ENCODE measurements at regions not wholly inside any gene's neighbourhood (a gene's known extent, or its start where the extent isn't known, plus 50 kb on each side); places are given as distances from the start of the nearest gene placed in this dataset.

GRCh38 chrX:16488959-16489358 lies 161.0 kb upstream of the S100G start:
- DNase-seq (ENCODE audit: low read depth in 2 of 3, low spot score in 2 of 3): no peak

GRCh38 chrX:16491461-16491860 lies 158.5 kb upstream of the S100G start:
- no peak for DNase-seq (ENCODE audit: low read depth in 2 of 3, low spot score in 2 of 3)

- no peak for DNase-seq (ENCODE audit: low read depth in 2 of 3, low spot score in 2 of 3)
These were observed 153.8 kb upstream of the S100G start for GRCh38 chrX:16496175-16496574.

GRCh38 chrX:16511796-16512776 lies 137.9 kb upstream of the S100G start:
- DNase-seq (ENCODE audit: low read depth in 2 of 3, low spot score in 2 of 3): no peak

GRCh38 chrX:16516232-16516876 lies 133.6 kb upstream of the S100G start:
- DNase-seq (ENCODE audit: low read depth in 2 of 3, low spot score in 2 of 3): no peak

- DNase-seq (ENCODE audit: low read depth in 2 of 3, low spot score in 2 of 3): no peak
These were observed 132.8 kb upstream of the S100G start for GRCh38 chrX:16517039-16517605.

- no peak for DNase-seq (ENCODE audit: low read depth in 2 of 3, low spot score in 2 of 3)
These were observed 131.8 kb upstream of the S100G start for GRCh38 chrX:16518131-16518530.

- no peak for DNase-seq (ENCODE audit: low read depth in 2 of 3, low spot score in 2 of 3)
These were observed 125.6 kb upstream of the S100G start for GRCh38 chrX:16524316-16524715.

GRCh38 chrX:16526003-16526402 lies 124.0 kb upstream of the S100G start:
- DNase-seq (ENCODE audit: low read depth in 2 of 3, low spot score in 2 of 3): no peak

- DNase-seq (ENCODE audit: low read depth in 2 of 3, low spot score in 2 of 3): peak in 1 of 3 experiments; percentile 0
These were observed 121.3 kb upstream of the S100G start for GRCh38 chrX:16528620-16529019.
